ENCODE measurements at regions not wholly inside any gene's neighbourhood (a gene's known extent, or its start where the extent isn't known, plus 50 kb on each side); places are given as distances from the start of the nearest gene placed in this dataset.

- no peak for TF ChIP-seq CTCF (IDR thresholded peaks at IDR 0.05; ENCODE audit: insufficient read depth, low read length)
- TF ChIP-seq GABPA (IDR thresholded peaks at IDR 0.05; ENCODE audit: low read depth), result no peak
- no peak for TF ChIP-seq SPI1 (IDR thresholded peaks at IDR 0.05; ENCODE audit: borderline replicate concordance, low read depth)
- no peak for TF ChIP-seq POLR2AphosphoS5 (IDR thresholded peaks at IDR 0.05; ENCODE audit: low read depth)
- no peak for TF ChIP-seq REST (IDR thresholded peaks at IDR 0.05; ENCODE audit: insufficient replicate concordance, low read depth)
- Histone ChIP-seq H3K27ac (replicated peaks) (no peak overlapping the region), H3K4me3 (replicated peaks; ENCODE audit: insufficient read depth, low read length) (no peak overlapping the region), H3K27me3 (ENCODE audit: insufficient read depth, poor library complexity, severe bottlenecking) (no peaks in the 10 kb centered on the region)
- no peak for DNase-seq (ENCODE audit: low read depth in 1 of 2, low spot score in 1 of 2)
Measured at GRCh38 chr1:79113836-79114235, 107.3 kb upstream of the ADGRL4 start.

GRCh38 chr1:79110749-79111148 is 104.2 kb upstream of the ADGRL4 start:
- Histone ChIP-seq H3K4me3 (replicated peaks; ENCODE audit: insufficient read depth, low read length) (no peak overlapping the region), H3K27ac (replicated peaks) (no peak overlapping the region), H3K27me3 (ENCODE audit: insufficient read depth, poor library complexity, severe bottlenecking) (no peaks in the 10 kb centered on the region)
- TF ChIP-seq SPI1 (IDR thresholded peaks at IDR 0.05; ENCODE audit: borderline replicate concordance, low read depth) (no peak), CTCF (IDR thresholded peaks at IDR 0.05; ENCODE audit: insufficient read depth, low read length) (no peak), POLR2AphosphoS5 (IDR thresholded peaks at IDR 0.05; ENCODE audit: low read depth) (no peak), REST (IDR thresholded peaks at IDR 0.05; ENCODE audit: insufficient replicate concordance, low read depth) (no peak), GABPA (IDR thresholded peaks at IDR 0.05; ENCODE audit: low read depth) (no peak)
- DNase-seq (ENCODE audit: low read depth in 1 of 2, low spot score in 1 of 2), result no peak

- TF ChIP-seq CTCF (IDR thresholded peaks at IDR 0.05; ENCODE audit: insufficient read depth, low read length), result no peak
- TF ChIP-seq GABPA (IDR thresholded peaks at IDR 0.05; ENCODE audit: low read depth), result no peak
- TF ChIP-seq POLR2AphosphoS5 (IDR thresholded peaks at IDR 0.05; ENCODE audit: low read depth), result no peak
- TF ChIP-seq REST (IDR thresholded peaks at IDR 0.05; ENCODE audit: insufficient replicate concordance, low read depth), result no peak
- TF ChIP-seq SPI1 (IDR thresholded peaks at IDR 0.05; ENCODE audit: borderline replicate concordance, low read depth), result no peak
- Histone ChIP-seq H3K27ac (replicated peaks) (no peak overlapping the region), H3K27me3 (ENCODE audit: insufficient read depth, poor library complexity, severe bottlenecking) (no peaks in the 10 kb centered on the region), H3K4me3 (replicated peaks; ENCODE audit: insufficient read depth, low read length) (no peak overlapping the region)
- no peak for DNase-seq (ENCODE audit: low read depth in 1 of 2, low spot score in 1 of 2)
Measured at GRCh38 chr1:79109445-79109844, 102.9 kb upstream of the ADGRL4 start.
